CD4-positive, alpha-beta T cell treated with Interleukin-15 for 1 hour (primary cell): ENCODE measurements at regions not wholly inside any gene's neighbourhood (a gene's known extent, or its start where the extent isn't known, plus 50 kb on each side); places are given as distances from the start of the nearest gene placed in this dataset.

Experiments
- DNase-seq: peaks from one replicate; pipeline ENCODE4 v3.0.0-alpha.2; 2020

DNA sequence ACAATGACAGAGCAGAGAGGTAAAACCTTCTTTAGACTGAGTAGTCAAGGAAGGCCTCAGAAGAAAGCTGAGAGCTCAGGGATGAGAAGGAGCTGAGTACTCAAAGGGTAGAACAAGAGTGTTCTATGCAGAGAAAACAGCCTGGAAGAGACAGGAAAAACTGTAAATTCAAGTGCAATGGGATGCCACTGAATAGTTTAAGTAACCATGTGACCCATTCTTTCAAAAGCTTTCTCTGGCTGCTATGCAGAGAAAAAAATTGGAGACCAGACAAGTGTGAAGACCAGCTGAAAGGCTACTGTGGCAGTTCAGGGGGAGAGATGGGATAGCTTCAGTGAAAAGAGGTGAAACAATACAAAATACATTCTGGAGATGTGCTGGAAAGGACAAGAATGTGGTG lies 61.3 kb upstream of the RNF38 start:
- no peak for DNase-seq

- peak; percentile 69 for DNase-seq
Observed at GRCh38 chr9:36458430-36458915, 58.4 kb upstream of the RNF38 start.

- no peak for DNase-seq
Observed at GRCh38 chr9:36457836-36458429, 57.9 kb upstream of the RNF38 start.

- no peak for DNase-seq
Observed at GRCh38 chr9:36456480-36457065, 56.5 kb upstream of the RNF38 start.

DNA sequence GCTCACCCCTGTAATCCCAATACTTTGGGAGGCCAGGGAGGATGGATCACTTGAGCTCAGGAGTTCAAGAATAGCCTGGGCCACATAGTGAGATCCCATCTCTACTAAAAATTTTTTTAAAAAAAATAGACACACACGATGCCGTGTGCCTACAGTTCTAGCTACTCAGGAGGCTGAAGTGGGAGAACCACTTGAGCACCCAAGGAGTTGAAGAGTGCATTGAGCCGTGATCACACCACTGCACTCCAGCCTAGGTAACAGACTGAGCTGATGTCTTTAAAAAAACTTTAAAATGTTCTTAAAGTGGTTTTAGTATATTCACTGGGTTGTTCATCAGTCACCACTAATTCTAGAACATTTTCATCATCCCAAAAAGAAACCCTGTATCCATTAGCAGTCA lies 51.9 kb upstream of the RNF38 start:
- DNase-seq, result no peak

DNA sequence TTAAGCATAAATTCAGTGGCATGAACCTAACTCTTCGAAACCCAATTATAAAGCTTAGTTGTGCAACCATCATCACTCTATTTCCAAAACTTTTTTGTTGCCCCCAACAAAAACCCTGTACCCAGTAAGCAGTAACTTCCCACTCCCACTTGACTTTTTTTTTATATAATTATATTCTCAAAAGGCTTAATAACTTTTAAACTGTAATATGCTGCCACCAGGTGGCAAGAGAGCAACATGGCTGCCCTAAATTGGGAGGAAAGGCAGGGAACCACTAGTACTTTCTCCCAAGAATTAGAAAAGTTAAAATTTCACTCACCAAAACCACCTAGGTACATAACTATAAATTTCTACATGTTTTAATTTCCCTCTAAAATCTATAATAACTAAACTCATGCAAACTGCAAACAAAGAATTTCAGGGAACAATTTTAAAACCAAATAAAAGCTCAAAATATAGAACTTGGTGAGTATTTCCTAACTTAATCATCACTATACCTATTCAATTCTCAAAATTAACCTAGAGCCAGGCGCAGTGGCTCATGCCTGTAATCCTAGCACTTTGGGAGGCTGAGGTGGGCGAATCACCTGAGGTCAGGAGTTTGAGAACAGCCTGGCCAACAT lies 50.2 kb upstream of the RNF38 start:
- no peak for DNase-seq
